ENCODE measurements at regions not wholly inside any gene's neighbourhood (a gene's known extent, or its start where the extent isn't known, plus 50 kb on each side); places are given as distances from the start of the nearest gene placed in this dataset.

DNA sequence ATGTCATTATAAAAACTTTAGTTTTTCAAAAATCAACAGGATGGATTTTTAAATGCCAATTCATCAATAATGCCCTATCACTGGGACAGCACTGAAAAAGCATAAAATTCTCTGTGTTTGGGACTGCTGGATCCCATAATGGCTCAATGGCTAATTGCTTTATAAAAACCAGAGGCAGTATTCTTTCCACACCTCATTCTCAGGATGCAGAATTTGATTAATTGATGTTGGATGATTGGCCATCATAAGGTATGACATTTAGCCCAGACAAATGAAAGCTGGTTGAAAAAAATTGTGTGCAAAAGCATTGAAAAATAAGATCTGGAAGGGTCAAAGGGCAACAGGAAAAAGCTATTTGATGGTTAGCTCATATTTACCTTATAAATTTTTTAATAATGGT is 362.2 kb upstream of the SNX7 start:
- H3K4me3 ChIP-seq, result no peak overlapping the region
- H3K27me3 ChIP-seq, result no peaks in the 10 kb centered on the region
- H3K36me3 ChIP-seq, result no peaks in the 10 kb centered on the region
- no peaks in the 10 kb centered on the region for H3K9me3 ChIP-seq
- TF ChIP-seq POLR2A (IDR thresholded peaks at IDR 0.05) (no peak), CTCF (IDR thresholded peaks at IDR 0.05) (no peak)
- no peak overlapping the region for H3K27ac ChIP-seq
- ATAC-seq (no peak), DNase-seq (no peak)
- intact Hi-C loops (cut with DNase I), result no loop called here
- H3K4me1 ChIP-seq, result no peaks in the 10 kb centered on the region

GRCh38 chr1:98298319-98298718 is 363.2 kb upstream of the SNX7 start:
- no peak overlapping the region for H3K4me3 ChIP-seq
- intact Hi-C loops (cut with DNase I), result no loop called here
- no peaks in the 10 kb centered on the region for H3K27me3 ChIP-seq
- no peak for ATAC-seq
- H3K27ac ChIP-seq, result no peak overlapping the region
- WGBS (ENCODE audit: insufficient coverage, low coverage, low lambda C conversion rate, missing lambda C conversion rate), result 68% methylated on average over 2 of the region's 2 CpGs
- TF ChIP-seq CTCF (IDR thresholded peaks at IDR 0.05) (no peak), POLR2A (IDR thresholded peaks at IDR 0.05) (no peak)
- no peaks in the 10 kb centered on the region for H3K4me1 ChIP-seq
- no peaks in the 10 kb centered on the region for H3K9me3 ChIP-seq
- H3K36me3 ChIP-seq, result no peaks in the 10 kb centered on the region
- no peak for DNase-seq

GRCh38 chr1:98296681-98297080 is 364.8 kb upstream of the SNX7 start:
- intact Hi-C loops (cut with DNase I), result no loop called here
- Histone ChIP-seq H3K4me1 (no peaks in the 10 kb centered on the region), H3K4me3 (no peak overlapping the region), H3K9me3 (no peaks in the 10 kb centered on the region), H3K36me3 (no peaks in the 10 kb centered on the region), H3K27ac (no peak overlapping the region), H3K27me3 (no peaks in the 10 kb centered on the region)
- no peak for ATAC-seq
- no peak for DNase-seq
- TF ChIP-seq CTCF (IDR thresholded peaks at IDR 0.05), result no peak
- no peak for TF ChIP-seq POLR2A (IDR thresholded peaks at IDR 0.05)
- WGBS (ENCODE audit: insufficient coverage, low coverage, low lambda C conversion rate, missing lambda C conversion rate), result 45% methylated on average over 1 of the region's 1 CpG

DNA sequence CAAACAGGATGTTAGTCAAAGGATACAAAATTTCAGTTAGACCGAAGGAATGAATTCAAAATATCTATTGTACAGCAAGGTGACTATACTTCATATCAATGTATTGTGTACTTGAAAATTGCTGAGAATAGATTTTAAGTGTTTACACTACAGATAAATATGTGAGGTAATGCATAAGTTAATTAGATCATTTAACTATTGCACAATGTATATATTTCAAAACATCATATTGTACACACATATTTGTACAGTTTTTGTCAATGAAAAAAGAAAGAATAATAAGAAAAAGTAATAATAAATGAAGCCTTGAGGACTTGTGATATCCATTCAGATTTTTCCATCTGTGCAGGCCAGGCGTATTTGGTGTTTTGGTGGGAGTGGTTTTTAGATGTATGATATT is 367.4 kb upstream of the SNX7 start:
- no peak overlapping the region for H3K27ac ChIP-seq
- WGBS (ENCODE audit: insufficient coverage, low coverage, low lambda C conversion rate, missing lambda C conversion rate), result 72% methylated on average over 2 of the region's 2 CpGs
- no peak for TF ChIP-seq POLR2A (IDR thresholded peaks at IDR 0.05)
- no peak for TF ChIP-seq CTCF (IDR thresholded peaks at IDR 0.05)
- no peaks in the 10 kb centered on the region for H3K27me3 ChIP-seq
- ATAC-seq, result no peak
- no peaks in the 10 kb centered on the region for H3K9me3 ChIP-seq
- no peak for DNase-seq
- H3K36me3 ChIP-seq, result no peaks in the 10 kb centered on the region
- no peaks in the 10 kb centered on the region for H3K4me1 ChIP-seq
- no peak overlapping the region for H3K4me3 ChIP-seq
- intact Hi-C loops (cut with DNase I), result no loop called here

DNA sequence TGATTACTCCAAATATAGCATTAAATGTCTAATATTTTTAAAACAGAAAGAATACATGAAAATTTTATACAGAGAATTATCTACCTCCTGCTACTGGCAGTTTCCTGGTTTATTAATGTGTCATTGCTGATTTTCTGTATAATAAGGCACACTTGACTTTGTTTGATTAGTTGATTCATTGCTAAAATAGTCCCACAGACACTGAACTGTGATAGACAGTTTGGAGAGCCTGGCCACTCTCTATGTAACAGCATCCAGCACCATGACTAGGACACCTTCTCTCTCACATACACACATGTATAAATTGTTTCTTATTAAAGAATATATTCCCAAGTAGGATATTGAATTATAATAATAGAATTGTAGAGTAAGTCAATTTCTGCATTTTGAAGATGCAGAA is 368.5 kb upstream of the SNX7 start:
- H3K4me1 ChIP-seq, result no peaks in the 10 kb centered on the region
- no peak overlapping the region for H3K27ac ChIP-seq
- TF ChIP-seq POLR2A (IDR thresholded peaks at IDR 0.05), result no peak
- TF ChIP-seq CTCF (IDR thresholded peaks at IDR 0.05), result no peak
- H3K36me3 ChIP-seq, result no peaks in the 10 kb centered on the region
- H3K27me3 ChIP-seq, result no peaks in the 10 kb centered on the region
- no peak overlapping the region for H3K4me3 ChIP-seq
- DNase-seq (no peak), ATAC-seq (no peak)
- intact Hi-C loops (cut with DNase I), result no loop called here
- H3K9me3 ChIP-seq, result no peaks in the 10 kb centered on the region
